IMR-90 (cell line): ENCODE measurements at regions not wholly inside any gene's neighbourhood (a gene's known extent, or its start where the extent isn't known, plus 50 kb on each side); places are given as distances from the start of the nearest gene placed in this dataset.

Experiments used
- ATAC-seq: fragments of 200-7000 bp; cut with Tn5 transposase; 2 replicates; pipeline ENCODE4 v1.9.1; 2020; ENCODE audit warnings: low read depth, mild to moderate bottlenecking, moderate library complexity
- BruUV-seq: library from RNA; stranded (reverse); fragments of 400-500 nt; replicated peaks from 2 replicates; lab custom pipeline; 2021; lab: Mats Ljungman, UMichigan
- CTCF ChIA-PET: fragments of 300-600 bp; formaldehyde crosslinking; extraction: SDS; loops from one replicate; lab custom pipeline; 2021; ENCODE audit warnings: antibody characterized with exemption; lab: Yijun Ruan, JAX
- POLR2A ChIA-PET: fragments of 300-600 bp; sonication (Branson Sonifier 250); formaldehyde crosslinking; loops from one replicate; lab custom pipeline; 2022; ENCODE audit warnings: antibody characterized with exemption; ENCODE audit not compliant: unreplicated experiment; lab: Charles Lee
- DNase-seq: peaks from one replicate; pipeline ENCODE4 v3.0.0; 2013
- H2AFZ ChIP-seq: replicated peaks from 2 replicates; pipeline ENCODE3; 2013; ENCODE audit warnings: low read length, mild to moderate bottlenecking; ENCODE audit not compliant: poor library complexity
- H2AK5ac ChIP-seq: 2 replicates; pipeline ENCODE4 v1.6.1; 2013; ENCODE audit warnings: low read depth, low read length, inconsistent platforms
- H2AK9ac ChIP-seq: replicated peaks from 2 replicates; pipeline ENCODE3; 2013; ENCODE audit warnings: mild to moderate bottlenecking, low read depth, low read length, moderate library complexity; ENCODE audit not compliant: poor library complexity
- H2BK120ac ChIP-seq: 2 replicates; pipeline ENCODE4 v1.6.1; 2013; ENCODE audit warnings: low read depth, low read length, inconsistent platforms
- H2BK15ac ChIP-seq: 3 replicates; pipeline ENCODE4 v1.6.1; 2013; ENCODE audit warnings: low read depth, low read length, inconsistent platforms
- H2BK20ac ChIP-seq: 2 replicates; pipeline ENCODE4 v1.6.1; 2013; ENCODE audit warnings: low read depth, mild to moderate bottlenecking, inconsistent platforms, low read length, moderate library complexity
- H2BK5ac ChIP-seq: 2 replicates; pipeline ENCODE4 v1.6.1; 2013; ENCODE audit warnings: mild to moderate bottlenecking, low read depth, low read length, inconsistent platforms; ENCODE audit not compliant: poor library complexity, severe bottlenecking
- H3K14ac ChIP-seq: replicated peaks from 2 replicates; pipeline ENCODE4 v1.6.1; 2013; ENCODE audit warnings: low read depth, low read length, inconsistent platforms
- H3K18ac ChIP-seq: 2 replicates; pipeline ENCODE4 v1.6.1; 2013; ENCODE audit warnings: low read depth, low read length, control low read depth
- H3K23ac ChIP-seq: 2 replicates; pipeline ENCODE4 v1.6.1; 2013; ENCODE audit warnings: low read depth, low read length, inconsistent platforms
- H3K27ac ChIP-seq: 2 replicates; pipeline ENCODE4 v1.5.1; 2013; ENCODE audit warnings: mild to moderate bottlenecking, control low read depth, low read length; ENCODE audit not compliant: insufficient read depth
- H3K27me3 ChIP-seq: 2 replicates; pipeline ENCODE4 v1.6.1; 2013; ENCODE audit warnings: low read length; ENCODE audit not compliant: control insufficient read depth, insufficient read depth
- H3K36me3 ChIP-seq: 2 replicates; pipeline ENCODE4 v1.6.1; 2013; ENCODE audit warnings: low read length, mixed read lengths; ENCODE audit not compliant: control insufficient read depth, insufficient read depth
- H3K4ac ChIP-seq: 2 replicates; pipeline ENCODE4 v1.6.1; 2013; ENCODE audit warnings: low read depth, low read length, inconsistent platforms
- H3K4me1 ChIP-seq: 2 replicates; pipeline ENCODE4 v1.6.1; 2013; ENCODE audit warnings: low read length, mixed read lengths; ENCODE audit not compliant: control insufficient read depth, insufficient read depth
- H3K4me2 ChIP-seq: 2 replicates; pipeline ENCODE4 v1.6.1; 2013; ENCODE audit warnings: low read depth, mild to moderate bottlenecking, control low read depth, low read length, moderate library complexity
- H3K4me3 ChIP-seq: 2 replicates; pipeline ENCODE4 v1.5.1; 2013; ENCODE audit warnings: low read depth, mild to moderate bottlenecking, control low read depth, low read length, moderate library complexity; ENCODE audit not compliant: insufficient read depth
- H3K56ac ChIP-seq: 2 replicates; pipeline ENCODE4 v1.6.1; 2013; ENCODE audit warnings: low read length, inconsistent platforms; ENCODE audit not compliant: insufficient read depth; ENCODE audit errors: extremely low read depth
- H3K79me1 ChIP-seq, 2 experiments: 2 replicates each; pipeline ENCODE4 v1.6.1; 2013; ENCODE audit warnings: low read length in 2 of 2, inconsistent platforms in 1 of 2, low read depth in 1 of 2
- H3K9ac ChIP-seq: 2 replicates; pipeline ENCODE4 v1.6.1; 2013; ENCODE audit warnings: low read depth, low read length, control low read depth
- H3K9me1 ChIP-seq: 2 replicates; pipeline ENCODE4 v1.6.1; 2013; ENCODE audit warnings: low read length, inconsistent platforms; ENCODE audit not compliant: insufficient read depth
- H3K9me3 ChIP-seq: 2 replicates; pipeline ENCODE4 v1.6.1; 2013; ENCODE audit warnings: low read length; ENCODE audit not compliant: control insufficient read depth, insufficient read depth
- H4K20me1 ChIP-seq: 2 replicates; pipeline ENCODE4 v1.6.1; 2013; ENCODE audit warnings: low read length, inconsistent platforms; ENCODE audit not compliant: insufficient read depth
- H4K5ac ChIP-seq: 2 replicates; pipeline ENCODE4 v1.6.1; 2013; ENCODE audit warnings: mild to moderate bottlenecking, low read depth, low read length, control low read depth
- H4K8ac ChIP-seq, 2 experiments: 2 replicates each; pipeline ENCODE4 v1.6.1; 2013; ENCODE audit warnings: low read depth in 2 of 2, low read length in 2 of 2, control low read depth in 1 of 2, inconsistent platforms in 1 of 2
- H4K91ac ChIP-seq: 2 replicates; pipeline ENCODE4 v1.6.1; 2013; ENCODE audit warnings: low read depth, low read length, inconsistent platforms; ENCODE audit not compliant: insufficient read depth
- FOS ChIP-seq: fragments of 150-350 bp; IDR thresholded peaks from 2 replicates; pipeline ENCODE4 v1.6.1; 2016; ENCODE audit warnings: low read depth, low read length
- MAFK ChIP-seq: IDR thresholded peaks from 2 replicates; pipeline ENCODE4 v1.6.1; 2012; ENCODE audit warnings: low read depth, low read length, improper control_type of control experiment
- MAZ ChIP-seq: IDR thresholded peaks from 2 replicates; pipeline ENCODE4 v1.6.1; 2012; ENCODE audit warnings: low read depth, mild to moderate bottlenecking, low read length, improper control_type of control experiment, moderate library complexity, borderline replicate concordance
- NFE2L2 ChIP-seq: fragments of 150-350 bp; IDR thresholded peaks from 2 replicates; pipeline ENCODE4 v1.6.1; 2016; ENCODE audit warnings: low read depth, mild to moderate bottlenecking, low read length
- POLR2A ChIP-seq: IDR thresholded peaks from 2 replicates; pipeline ENCODE4 v1.6.1; 2012; ENCODE audit warnings: mild to moderate bottlenecking, low read depth, low read length
- RAD21 ChIP-seq: IDR thresholded peaks from 2 replicates; pipeline ENCODE4 v1.6.1; 2012; ENCODE audit warnings: low read length, improper control_type of control experiment
- WGBS, 2 experiments: methylation state at CpG; one replicate each; pipeline versions ENCODE4 v1.1.5 to v1.1.7; 2013; ENCODE audit warnings: missing lambda C conversion rate in 2 of 2; ENCODE audit not compliant: insufficient read length in 1 of 2; ENCODE audit errors: extremely low coverage in 2 of 2; 5-methylcytosine and 5-hydroxymethylcytosine counted together
- dilution Hi-C: fragments of 300-500 bp; cut with HindIII; formaldehyde crosslinking; loops from one replicate; pipeline ENCODE4 v1.14.3; 2018; ENCODE audit warnings: low sequenced_read_pairs; ENCODE audit not compliant: unreplicated experiment
- in situ Hi-C: fragments of 300-500 bp; cut with MboI; formaldehyde crosslinking; loops from 3 replicates; pipeline ENCODE4 v1.14.3; 2019; ENCODE audit warnings: low sequenced_read_pairs, inconsistent platforms, mixed read lengths
- intact Hi-C: fragments of 100-400 bp; cut with micrococcal nuclease; formaldehyde crosslinking; loops from 2 replicates; pipeline ENCODE4 v1.10.0; 2022
- TF ChIP-seq, protein P1 (sequence below): conservative IDR thresholded peaks from 2 replicates; pipeline ENCODE4 v1.5.1; 2012; ENCODE audit warnings: mild to moderate bottlenecking, low read depth, low read length, improper control_type of control experiment
- TF ChIP-seq, protein P2 (sequence below): fragments of 150-350 bp; IDR thresholded peaks from 2 replicates; pipeline ENCODE4 v1.6.1; 2017; ENCODE audit warnings: mild to moderate bottlenecking, antibody characterized with exemption, low read length, low read depth

DNA sequence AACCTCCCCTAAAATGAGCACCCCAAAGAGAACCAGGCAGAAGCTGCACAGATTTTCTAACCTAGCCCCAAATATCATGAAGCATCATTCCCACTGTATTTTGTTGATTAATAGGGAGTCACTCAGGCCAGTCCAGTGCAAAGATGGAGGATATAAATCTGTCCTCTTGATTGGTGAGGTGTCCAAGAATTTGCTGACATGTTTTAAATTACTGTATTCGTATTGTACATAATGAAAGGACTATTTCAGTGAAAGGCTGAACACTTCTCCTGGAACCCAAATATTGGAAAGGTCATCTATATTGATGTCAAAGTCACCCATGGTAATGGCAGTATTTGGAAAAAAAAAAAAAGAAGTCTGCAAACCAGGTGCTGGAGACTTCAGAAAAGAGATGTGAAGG lies 477.5 kb downstream of the RMST start:
- H2BK15ac ChIP-seq, result no peak overlapping the region
- H3K4ac ChIP-seq, result no peak overlapping the region
- H2BK20ac ChIP-seq, result no peak overlapping the region
- no peak overlapping the region for H2BK5ac ChIP-seq
- no peak overlapping the region for H2AK5ac ChIP-seq
- no peaks in the 10 kb centered on the region for H3K27me3 ChIP-seq
- H3K14ac ChIP-seq, result no peak overlapping the region
- no peak overlapping the region for H3K27ac ChIP-seq
- in situ Hi-C loops (no loop called here), intact Hi-C loops (no loop called here), dilution Hi-C loops (no loop called here)
- BruUV-seq, result no TSS peak
- no peak overlapping the region for H2AFZ ChIP-seq
- POLR2A ChIA-PET, result no interaction called here
- WGBS, 2 experiments, result no CpG with 5 or more reads among the region's 1 CpG
- no peak overlapping the region for H3K4me2 ChIP-seq
- TF ChIP-seq POLR2A (no peak), RAD21 (no peak), FOS (no peak), MAZ (no peak), MAFK (peak; percentile 26), NFE2L2 (no peak)
- TF ChIP-seq, protein P1, sequence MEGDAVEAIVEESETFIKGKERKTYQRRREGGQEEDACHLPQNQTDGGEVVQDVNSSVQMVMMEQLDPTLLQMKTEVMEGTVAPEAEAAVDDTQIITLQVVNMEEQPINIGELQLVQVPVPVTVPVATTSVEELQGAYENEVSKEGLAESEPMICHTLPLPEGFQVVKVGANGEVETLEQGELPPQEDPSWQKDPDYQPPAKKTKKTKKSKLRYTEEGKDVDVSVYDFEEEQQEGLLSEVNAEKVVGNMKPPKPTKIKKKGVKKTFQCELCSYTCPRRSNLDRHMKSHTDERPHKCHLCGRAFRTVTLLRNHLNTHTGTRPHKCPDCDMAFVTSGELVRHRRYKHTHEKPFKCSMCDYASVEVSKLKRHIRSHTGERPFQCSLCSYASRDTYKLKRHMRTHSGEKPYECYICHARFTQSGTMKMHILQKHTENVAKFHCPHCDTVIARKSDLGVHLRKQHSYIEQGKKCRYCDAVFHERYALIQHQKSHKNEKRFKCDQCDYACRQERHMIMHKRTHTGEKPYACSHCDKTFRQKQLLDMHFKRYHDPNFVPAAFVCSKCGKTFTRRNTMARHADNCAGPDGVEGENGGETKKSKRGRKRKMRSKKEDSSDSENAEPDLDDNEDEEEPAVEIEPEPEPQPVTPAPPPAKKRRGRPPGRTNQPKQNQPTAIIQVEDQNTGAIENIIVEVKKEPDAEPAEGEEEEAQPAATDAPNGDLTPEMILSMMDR, result no peak
- TF ChIP-seq, protein P2, sequence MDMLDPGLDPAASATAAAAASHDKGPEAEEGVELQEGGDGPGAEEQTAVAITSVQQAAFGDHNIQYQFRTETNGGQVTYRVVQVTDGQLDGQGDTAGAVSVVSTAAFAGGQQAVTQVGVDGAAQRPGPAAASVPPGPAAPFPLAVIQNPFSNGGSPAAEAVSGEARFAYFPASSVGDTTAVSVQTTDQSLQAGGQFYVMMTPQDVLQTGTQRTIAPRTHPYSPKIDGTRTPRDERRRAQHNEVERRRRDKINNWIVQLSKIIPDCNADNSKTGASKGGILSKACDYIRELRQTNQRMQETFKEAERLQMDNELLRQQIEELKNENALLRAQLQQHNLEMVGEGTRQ, result no peak
- no peak for DNase-seq
- ATAC-seq, result no peak
- H3K18ac ChIP-seq, result no peak overlapping the region
- no peak overlapping the region for H3K4me3 ChIP-seq
- H3K79me1 ChIP-seq, result no peaks in the 10 kb centered on the region
- no peak overlapping the region for H3K23ac ChIP-seq
- CTCF ChIA-PET, result no interaction called here
- H3K4me1 ChIP-seq, result no peaks in the 10 kb centered on the region
- no peaks in the 10 kb centered on the region for H3K9me1 ChIP-seq
- H4K20me1 ChIP-seq, result no peaks in the 10 kb centered on the region
- H2AK9ac ChIP-seq, result no peak overlapping the region
- no peaks in the 10 kb centered on the region for H3K36me3 ChIP-seq
- H3K9ac ChIP-seq, result no peak overlapping the region
- no peak overlapping the region for H4K91ac ChIP-seq
- H4K8ac ChIP-seq, result no peak overlapping the region
- no peak overlapping the region for H4K5ac ChIP-seq
- H3K56ac ChIP-seq, result no peak overlapping the region
- H2BK120ac ChIP-seq, result no peak overlapping the region
- peaks cover 6% of the 10 kb centered on the region for H3K9me3 ChIP-seq
